ENCODE measurements at regions not wholly inside any gene's neighbourhood (a gene's known extent, or its start where the extent isn't known, plus 50 kb on each side); places are given as distances from the start of the nearest gene placed in this dataset.
A peak's percentile ranks its signal among the peaks of the same experiment; 100 is the strongest.
"Not testable (repeated sequence)": the region's sequence is repeated elsewhere in the genome, so short reads cannot be mapped to it uniquely, and the experiment has no call there.

DNA sequence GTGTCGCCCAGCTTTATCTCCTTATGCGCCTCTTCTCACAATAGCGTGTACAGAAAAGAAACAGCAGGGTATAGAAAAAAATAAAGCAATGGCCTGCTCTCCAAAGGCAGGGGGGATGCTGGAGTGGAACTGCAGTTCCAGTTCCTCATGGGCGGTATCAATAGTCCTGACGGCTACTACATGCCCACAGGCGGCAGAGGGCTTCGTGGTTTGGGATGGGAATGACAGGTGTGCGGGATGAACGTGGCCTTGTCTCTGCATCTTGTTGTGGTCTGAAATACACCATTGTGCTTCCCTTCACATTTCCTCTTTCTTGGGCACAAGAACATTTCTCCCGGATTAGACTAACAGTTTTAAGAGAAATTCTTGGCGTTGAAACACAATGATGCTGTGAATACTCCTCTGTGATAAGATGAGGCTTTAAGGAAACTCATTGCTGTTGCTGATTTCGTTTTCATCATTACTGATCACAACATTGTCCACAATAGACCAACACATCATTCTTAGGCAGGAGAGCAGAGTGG lies 124.1 kb upstream of the IGFBP7 start:
- DNase-seq (ENCODE audit: low spot score), result no peak

DNA sequence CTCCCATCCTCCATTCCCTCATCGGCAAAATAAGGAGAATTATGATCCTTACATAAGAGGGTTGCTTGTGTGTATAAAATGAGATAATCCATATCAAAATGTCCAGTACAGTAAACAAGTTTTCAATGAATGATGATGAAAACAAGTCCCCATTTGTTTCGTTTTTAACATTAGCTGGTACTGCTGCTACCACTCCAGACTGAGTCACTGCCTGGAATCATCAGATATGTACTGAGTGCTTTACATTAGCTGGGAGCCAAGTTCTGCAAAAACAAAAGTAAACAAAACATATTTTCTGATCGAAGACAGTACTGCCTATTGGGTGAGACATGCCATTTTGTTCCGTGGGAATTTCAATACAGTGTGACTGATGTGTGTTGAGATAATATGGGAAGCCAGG lies 123.2 kb upstream of the IGFBP7 start:
- DNase-seq (ENCODE audit: low spot score), result peak; percentile 20

DNA sequence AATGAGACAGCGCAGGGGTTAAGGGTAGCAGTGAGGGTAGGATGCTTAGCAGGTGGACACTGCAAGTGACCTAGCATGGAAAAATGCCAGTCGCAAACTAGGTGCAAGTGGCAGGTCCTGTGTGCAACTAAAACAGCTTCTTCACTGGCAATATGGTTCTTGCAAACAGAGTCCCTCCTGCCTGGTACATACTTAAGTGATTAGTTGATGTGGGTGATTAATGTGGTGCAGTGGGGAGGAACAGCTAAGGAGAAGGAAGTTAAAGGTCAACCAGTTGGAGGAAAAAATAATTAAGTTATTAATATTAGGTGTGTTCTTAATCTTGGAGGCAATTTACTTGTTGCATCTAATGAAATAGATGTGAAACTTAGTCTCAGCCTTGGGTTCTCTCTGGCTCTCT lies 121.6 kb upstream of the IGFBP7 start:
- no peak for DNase-seq (ENCODE audit: low spot score)

DNA sequence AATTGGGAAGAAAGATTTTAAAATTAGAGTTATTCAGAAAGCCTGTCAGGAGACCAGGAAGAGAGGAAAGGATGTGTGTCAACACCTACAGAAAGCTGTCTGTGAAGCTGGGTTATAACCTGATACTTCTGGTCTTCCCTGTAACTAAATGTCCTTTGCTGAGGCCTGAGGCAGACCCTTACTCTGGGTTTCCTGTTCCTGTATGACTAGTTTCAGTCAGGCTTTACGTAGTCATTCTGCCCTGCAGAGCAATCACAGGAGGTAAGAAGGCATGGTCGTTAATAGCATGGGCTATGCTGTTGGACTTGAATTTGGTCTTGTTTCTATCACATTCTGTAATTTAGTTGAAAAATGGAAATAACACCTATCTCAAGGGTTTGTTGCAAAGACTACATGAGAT lies 110.5 kb upstream of the IGFBP7 start:
- no peak for DNase-seq (ENCODE audit: low spot score)

DNA sequence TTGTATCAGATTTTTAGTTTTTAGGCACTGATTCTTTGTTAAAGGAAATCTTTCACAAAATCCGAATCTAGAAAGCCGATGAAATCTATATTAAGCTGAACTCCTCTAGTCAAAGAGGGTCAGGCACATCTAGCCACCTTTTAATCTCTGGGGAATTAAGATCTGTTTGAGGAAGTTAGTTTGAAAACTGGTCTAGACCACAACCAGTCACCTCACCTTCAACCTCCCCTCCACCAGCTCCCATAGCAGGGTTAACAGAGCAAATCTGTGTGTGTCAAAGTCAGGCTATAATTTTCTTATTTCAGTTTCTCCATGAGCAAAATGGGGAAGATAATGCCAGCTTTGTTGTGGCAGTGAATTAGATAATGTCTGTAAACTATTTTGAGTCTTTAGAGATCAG lies 110.0 kb upstream of the IGFBP7 start:
- no peak for DNase-seq (ENCODE audit: low spot score)

DNA sequence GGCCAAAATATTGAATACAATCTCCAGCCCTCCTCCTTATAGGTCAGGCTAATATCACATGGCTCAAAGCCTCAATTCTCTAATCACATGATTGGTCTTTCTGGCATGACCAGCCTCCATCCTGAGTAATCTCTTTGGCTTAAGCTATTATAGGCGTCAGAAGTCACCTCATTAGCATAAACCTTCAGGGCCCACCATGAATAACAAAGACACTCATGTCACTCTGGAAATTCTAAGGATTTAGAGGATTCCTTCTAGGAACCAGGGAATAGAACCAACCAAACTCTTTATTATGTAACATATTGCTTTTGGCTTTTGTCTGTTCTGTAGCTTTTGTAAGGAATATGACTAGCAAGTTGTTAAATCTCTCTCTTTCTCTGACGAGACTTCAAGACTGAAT lies 109.2 kb upstream of the IGFBP7 start:
- no peak for DNase-seq (ENCODE audit: low spot score)

DNA sequence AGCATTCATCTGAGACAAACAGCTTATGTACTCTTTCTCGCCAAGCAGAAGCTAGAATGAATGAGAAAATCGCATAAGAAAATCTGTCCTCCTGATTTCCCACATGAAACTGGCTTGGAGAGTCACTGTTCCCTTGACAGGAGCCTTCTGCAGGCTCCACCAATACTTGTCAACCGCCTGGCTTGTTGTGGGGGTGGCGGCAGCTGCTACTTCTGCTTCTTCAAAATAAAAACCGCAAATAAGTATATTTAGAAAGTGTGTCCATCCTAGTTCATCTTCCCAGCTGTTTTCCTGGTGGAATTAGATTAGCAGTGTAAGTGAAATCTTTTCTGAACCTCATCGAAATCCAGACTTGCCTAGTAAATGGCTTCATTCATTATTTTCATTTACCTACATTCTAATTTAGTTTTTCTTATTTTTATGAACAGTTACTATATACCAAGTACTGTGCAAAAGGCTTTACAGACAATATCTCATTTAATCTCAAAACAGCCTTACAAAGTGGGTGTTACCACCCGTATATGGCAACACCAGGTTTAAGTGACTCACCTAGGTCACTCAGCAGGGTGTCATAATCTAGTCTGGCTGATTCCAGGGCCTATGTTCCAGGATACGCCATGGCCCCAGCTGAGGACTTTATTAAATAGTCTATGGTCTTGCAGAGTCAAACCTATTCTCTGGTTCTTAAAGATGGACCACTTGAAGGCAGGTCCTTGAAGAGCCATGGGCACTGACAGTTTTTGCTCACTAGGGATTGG lies 104.6 kb upstream of the IGFBP7 start:
- DNase-seq (ENCODE audit: low spot score), result no peak

DNA sequence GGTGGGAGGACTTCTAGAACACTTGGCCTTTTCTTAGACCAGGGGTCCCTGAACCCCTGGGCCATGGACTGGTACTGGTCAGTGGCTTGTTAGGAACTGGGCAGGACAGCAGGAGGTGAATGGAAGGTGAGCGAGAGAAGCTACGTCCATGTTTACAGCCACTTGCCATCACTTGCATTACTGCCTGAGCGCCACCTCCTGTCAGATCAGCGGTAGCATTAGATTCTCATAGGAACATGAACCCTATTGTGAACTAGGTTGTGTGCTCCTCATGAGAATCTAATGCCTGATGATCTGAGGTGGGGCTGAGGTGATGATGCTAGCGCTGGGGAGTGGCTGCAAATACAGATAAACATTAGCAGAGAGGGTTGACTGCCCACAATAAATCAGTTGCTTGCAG lies 100.9 kb upstream of the IGFBP7 start:
- DNase-seq (ENCODE audit: low spot score), result no peak

DNA sequence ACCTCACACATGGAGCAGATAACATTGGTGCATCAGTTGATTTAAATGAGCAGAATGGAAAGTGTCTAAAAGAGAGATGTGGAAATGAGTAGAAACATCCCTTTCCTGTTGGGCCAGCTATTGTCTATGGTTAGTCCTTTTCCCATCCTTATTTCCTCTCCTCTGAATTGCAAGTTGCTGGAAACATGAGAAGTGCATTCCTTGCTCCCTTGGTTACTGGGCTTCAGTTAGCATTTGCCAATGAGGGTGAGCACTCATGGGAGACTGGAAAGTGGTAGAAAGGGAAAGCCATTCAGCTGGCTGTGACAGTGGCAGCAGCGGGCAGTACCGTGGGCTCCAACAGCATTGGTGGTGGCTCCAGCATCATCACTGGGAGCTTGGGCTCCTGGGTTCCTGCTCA lies 96.0 kb upstream of the IGFBP7 start:
- DNase-seq (ENCODE audit: low spot score), result no peak

DNA sequence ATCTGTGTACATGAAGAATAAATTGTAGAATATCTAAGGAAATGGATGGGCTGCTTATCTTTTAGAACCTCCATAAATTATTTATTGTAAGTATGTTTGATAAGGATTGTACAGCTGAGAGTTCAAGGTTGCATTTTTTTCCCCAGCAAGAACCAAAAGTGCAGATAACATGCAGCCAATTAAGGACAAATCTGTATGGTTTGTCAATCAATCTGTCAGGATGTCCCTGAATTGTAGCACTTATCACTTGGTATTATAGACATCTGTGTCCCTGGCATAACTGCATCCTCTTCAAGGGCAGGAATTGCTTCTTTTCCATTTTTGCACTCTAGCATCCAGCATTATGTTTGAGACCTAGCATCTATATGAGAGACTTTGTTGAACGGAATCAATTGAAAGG lies 95.4 kb upstream of the IGFBP7 start:
- DNase-seq (ENCODE audit: low spot score), result no peak

DNA sequence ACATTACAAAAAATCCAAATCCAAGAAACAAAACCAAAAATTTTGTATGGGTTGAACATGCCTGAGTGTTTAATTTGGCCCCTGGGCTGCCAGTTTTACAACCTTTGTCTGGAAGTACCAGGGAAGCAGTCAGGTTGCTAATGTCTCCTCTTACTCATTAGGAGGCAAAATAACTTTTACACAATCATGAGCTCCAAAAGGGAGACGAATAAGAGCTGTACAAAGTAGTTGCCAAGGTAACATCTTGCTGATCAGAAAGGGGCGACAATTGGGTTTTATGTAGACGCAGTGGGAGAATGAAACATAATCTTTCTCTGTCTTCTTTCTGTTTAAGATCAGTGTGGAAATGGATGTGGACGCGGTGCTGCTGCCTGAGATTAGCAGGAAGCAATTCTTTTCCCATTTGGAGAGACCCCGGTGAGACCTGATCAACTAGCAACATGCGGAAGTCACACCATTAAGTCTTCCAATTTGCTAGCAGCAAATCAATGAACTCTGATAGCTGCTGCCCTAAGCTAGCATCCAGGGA lies 90.7 kb upstream of the IGFBP7 start:
- DNase-seq (ENCODE audit: low spot score), result no peak

DNA sequence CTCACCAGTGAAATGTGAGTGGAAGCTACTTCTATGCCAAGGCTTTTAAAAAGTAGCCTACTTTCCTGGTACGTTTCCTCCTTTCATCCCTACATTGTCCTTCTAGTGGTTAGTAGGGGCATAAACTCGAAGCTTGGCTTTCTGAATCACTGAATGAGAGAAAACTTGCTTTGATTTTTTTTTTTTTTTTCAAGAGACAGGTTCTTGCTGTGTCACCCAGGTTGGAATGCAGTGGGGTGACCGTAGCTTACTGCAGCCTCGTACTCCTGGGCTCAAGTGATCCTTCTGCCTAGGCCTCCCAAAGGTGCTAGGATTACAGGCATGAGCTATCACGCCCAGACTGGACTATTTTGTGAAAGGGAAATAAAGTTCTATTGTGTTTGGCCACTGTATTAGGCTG lies 89.1 kb upstream of the IGFBP7 start:
- DNase-seq (ENCODE audit: low spot score), result no peak

DNA sequence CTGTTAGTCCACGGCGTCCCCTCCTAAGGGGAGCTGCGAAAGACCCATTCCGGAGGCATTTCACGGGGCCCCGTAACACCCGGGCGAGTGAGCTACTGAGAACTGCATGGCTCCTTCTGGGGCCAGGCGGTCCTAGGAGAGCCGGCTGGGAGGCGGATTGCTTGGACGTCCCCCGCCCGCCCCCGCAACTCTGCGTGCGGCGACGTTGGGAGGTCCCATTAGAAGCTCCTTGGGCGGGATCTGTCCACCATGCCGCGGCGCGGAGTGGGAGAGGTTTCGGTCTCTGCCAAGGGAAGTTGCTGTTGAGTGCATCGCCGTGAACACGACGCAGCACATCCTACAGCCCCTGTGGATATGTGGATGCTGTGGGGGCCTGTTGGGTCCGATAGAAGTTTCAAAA lies 85.4 kb upstream of the IGFBP7 start:
- no peak for DNase-seq (ENCODE audit: low spot score)

DNA sequence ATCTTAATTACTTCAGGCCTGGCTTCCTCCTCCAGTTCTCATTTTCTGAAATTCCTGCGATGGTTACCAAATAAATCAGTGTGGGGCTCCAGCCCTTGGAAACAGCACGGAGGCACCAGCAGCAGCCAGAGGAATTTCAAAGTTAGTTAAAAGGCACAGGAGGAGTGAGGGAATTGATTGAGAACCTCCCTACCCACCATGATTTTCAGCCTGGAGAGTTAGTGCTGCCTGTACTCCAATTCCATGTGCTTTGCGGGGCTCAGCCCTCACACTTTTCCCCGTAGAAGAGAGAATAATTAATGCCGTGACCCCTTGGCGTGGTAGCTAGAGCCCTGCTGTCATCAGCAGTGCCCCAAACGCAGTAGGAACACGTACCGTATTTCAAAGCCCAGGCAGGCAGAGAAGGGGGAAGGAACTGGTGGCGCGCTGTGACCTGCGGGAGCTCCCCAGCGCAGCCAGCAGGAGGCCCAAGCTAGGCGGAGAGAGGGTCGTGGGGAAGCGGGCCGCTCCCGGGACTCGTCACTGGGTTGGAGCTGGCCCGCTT lies 84.0 kb upstream of the IGFBP7 start:
- no peak for DNase-seq (ENCODE audit: low spot score)

DNA sequence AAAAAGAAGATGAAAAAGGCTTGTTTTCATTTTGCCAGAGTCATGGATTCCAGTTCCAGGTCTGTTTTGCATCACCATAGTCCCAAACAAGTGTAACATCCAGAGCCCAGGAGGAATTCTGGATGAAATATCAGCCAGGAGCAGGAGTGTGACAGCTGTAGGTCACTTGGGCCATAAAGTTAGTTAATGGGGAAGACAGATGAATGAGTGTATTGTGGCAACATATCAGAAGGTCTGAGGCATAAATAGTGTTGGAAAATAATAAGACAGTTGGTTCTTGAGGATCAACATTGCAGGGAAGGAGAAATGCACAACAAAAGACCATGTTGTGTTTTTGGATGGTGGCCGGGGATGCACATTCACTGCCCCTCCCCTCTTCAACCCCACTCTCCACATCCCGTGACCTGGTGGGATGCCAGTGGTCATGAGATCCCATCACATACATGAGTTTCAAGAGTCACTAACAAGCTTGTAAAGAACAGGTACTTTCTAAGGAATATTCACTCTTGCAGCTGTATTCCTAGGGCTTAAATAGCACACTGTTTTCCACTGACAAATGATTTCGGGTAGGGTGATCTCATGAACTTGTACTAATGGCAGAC lies 83.1 kb upstream of the IGFBP7 start:
- DNase-seq (ENCODE audit: low spot score), result no peak

DNA sequence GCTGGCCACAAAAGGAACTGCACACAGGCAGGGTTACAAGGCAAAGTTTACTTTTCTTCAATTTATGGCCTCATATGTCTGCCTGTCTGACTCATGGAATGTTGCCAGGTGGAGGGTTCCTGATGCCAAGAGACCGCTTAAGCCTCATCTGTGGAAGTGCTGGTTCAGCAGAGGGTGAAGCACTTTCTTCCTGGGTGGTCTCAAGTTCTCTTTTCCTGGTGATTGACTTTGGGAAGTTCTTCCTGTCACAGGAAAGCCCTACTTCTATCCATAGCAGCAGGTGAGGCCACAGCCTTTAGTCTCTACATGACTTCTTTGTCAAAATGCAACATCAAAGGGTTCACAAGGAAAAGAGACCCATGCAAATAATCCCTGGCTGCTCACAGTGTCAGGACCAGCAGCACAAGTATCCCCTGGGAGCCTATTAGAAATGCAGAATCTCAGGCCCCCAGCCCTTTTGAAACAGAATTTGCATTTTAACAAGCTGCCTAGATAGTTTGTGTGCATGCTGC lies 81.4 kb upstream of the IGFBP7 start:
- DNase-seq (ENCODE audit: low spot score), result no peak

DNA sequence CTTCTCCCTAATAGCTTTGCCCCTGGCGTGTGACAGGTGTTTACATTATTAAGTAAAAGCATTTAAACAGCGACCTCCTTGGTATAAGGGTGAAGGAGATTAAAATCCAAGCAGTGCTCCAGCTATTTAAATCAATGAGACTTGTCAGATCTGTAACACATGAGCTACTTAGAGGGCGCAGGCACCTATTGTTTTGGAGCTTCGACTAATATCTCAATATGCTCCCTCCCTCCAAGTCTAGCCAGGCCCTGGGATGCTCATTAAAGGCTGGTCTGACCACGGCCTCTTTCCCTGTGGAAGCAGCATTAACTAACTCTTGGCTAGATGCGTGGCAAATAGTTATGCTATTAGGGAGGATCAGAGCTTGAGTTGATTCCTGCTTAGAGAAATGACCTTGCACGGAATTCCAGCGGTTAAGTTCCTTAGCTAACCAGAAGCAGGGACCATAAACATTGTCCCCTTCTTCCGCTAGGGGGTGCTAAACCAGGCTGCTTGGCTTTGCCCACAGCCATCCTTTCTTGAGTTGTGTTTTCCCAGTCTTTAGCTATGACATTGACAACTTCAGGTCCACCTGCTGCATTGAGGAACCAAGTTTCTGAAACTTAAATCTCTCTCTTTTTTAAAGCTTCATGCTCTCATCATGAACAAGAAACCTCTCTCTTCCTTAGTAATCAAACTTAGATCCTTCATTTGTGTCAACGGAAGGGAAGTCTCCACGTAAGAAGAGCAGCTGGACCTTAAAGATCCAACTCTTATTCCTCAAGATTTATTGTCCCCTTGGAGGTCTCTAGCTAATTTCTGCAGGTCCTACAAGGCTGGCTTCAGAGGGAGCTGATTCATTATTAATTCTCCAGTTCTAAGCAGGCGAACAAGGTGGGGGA lies 80.7 kb upstream of the IGFBP7 start:
- peak; percentile 19 for DNase-seq (ENCODE audit: low spot score)

DNA sequence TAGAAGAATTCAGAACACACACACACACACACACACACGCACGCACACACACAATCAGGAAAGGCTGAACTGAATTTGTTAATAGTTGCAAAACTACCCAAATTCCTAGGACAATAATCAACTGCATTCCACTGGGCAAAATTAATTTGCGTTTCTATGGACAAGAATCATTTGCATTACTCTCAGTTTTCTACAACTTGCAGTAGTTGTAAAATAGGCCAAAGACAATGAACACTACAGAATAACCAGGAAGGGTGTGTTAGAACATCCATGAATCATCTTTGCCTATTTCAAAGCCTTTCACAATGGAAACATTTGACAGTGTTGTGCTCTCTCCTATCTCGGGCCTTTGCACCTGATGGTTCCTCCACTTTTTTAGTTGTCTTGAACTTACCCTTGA lies 77.1 kb upstream of the IGFBP7 start:
- no peak for DNase-seq (ENCODE audit: low spot score)

DNA sequence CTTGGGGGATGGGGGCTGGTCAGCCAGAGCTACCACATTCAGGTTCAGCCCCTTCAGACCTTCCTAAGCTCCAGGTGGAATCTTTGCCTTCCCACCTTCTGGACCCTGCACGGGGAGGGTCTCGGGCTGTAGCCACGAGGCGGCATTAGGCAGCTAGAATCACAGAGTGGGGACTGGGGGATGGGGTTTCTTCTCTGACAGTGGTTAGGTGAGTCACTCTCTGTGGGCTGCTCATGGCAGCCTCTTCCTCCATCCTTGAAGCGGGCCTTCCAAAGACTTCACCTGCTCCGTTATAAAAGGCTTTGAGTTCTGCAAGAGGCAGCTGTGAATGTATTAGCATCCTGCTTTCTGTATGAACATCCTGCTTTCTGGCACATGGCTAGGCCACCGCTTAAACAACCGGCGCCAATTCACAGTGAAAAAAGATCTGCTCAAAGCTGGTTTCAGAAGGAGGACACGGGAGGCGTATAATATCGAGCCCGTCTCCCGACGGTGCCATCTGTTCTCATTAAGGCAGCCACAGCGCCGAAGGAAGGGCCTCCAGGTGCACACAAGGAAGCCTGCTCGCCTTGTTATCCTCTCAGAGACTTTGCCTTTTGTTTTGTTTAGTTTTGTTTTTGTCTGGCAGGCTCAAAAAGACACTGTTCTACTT lies 74.3 kb upstream of the IGFBP7 start:
- DNase-seq (ENCODE audit: low spot score), result no peak

DNA sequence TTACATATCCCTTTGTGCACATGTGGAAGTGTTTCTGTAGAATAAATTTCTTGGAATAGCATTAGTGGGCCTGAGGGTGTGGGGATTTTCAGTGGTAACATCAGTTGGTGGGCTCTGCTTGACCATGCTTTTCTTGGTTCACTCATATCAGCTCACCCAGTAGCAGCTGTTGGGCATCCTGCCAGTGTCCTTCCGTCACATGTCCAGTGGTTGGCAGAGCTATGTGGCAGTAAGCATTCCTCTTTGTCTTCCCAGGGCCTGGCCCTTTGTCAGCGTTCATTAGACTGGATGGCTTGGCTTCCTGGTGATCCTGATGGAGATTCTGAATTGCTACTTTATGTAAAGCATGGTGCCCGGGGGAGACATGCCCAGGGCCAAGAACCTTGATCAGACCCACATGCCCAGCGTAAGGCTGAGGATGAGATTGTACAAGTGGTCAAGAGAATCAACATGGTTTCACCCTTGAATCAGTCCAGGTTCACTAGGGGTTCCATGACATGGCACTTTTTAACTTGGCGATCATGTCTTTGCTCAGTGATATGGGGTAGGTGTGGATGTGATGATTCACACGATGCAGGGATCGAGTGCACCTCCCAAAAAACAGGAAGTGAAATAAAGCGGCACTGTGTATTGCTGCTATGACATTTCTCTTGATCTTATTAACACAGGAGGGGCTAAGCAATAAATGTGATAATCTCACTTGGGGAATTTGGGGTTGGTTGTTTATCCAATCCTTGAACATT lies 72.1 kb upstream of the IGFBP7 start:
- no peak for DNase-seq (ENCODE audit: low spot score)

DNA sequence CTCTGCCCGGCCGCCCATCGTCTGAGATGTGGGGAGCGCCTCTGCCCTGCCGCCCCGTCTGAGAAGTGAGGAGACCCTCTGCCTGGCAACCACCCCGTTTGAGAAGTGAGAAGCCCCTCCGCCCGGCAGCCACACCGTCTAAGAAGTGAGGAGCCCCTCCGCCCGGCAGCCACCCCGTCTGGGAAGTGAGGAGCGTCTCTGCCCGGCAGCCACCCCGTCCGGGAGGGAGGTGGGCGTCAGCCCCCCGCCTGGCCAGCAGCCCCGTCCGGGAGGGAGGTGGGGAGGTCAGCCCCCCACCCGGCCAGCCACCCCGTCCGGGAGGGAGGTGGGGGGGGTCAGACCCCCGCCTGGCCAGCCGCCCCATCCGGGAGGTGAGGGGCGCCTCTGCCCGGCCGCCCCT lies 63.0 kb upstream of the IGFBP7 start:
- DNase-seq (ENCODE audit: low spot score), result not testable (repeated sequence)

All from hepatic stellate cell (primary cell).